ENCODE measurements at regions not wholly inside any gene's neighbourhood (a gene's known extent, or its start where the extent isn't known, plus 50 kb on each side); places are given as distances from the start of the nearest gene placed in this dataset.

GRCh38 chr3:154795582-154795981 lies 284.5 kb upstream of the MME start:
- peak overlapping the region; percentile 37; the same call in 1 of the 2 replicates for H3K27ac ChIP-seq
- no peak for TF ChIP-seq ZFX (IDR thresholded peaks at IDR 0.05)
- no peak for TF ChIP-seq CTCF (conservative IDR thresholded peaks at IDR 0.05)

- peak overlapping the region; percentile 74 for H3K27ac ChIP-seq
- TF ChIP-seq CTCF (conservative IDR thresholded peaks at IDR 0.05): no peak
- TF ChIP-seq ZFX (IDR thresholded peaks at IDR 0.05): no peak
These were observed 285.2 kb upstream of the MME start for GRCh38 chr3:154794814-154795445.

GRCh38 chr3:154794391-154794790 lies 285.7 kb upstream of the MME start:
- H3K27ac ChIP-seq: peak overlapping the region; percentile 74
- no peak for TF ChIP-seq CTCF (conservative IDR thresholded peaks at IDR 0.05)
- TF ChIP-seq ZFX (IDR thresholded peaks at IDR 0.05): no peak

GRCh38 chr3:154792828-154793227 lies 287.3 kb upstream of the MME start:
- H3K27ac ChIP-seq: no peak overlapping the region; the same call in 1 of the 2 replicates
- TF ChIP-seq ZFX (IDR thresholded peaks at IDR 0.05): no peak
- no peak for TF ChIP-seq CTCF (conservative IDR thresholded peaks at IDR 0.05)

- H3K27ac ChIP-seq: peak overlapping the region; percentile 100; the same call in 1 of the 2 replicates
- TF ChIP-seq ZFX (IDR thresholded peaks at IDR 0.05): no peak
- no peak for TF ChIP-seq CTCF (conservative IDR thresholded peaks at IDR 0.05)
These were observed 288.5 kb upstream of the MME start for GRCh38 chr3:154791611-154792010.

DNA sequence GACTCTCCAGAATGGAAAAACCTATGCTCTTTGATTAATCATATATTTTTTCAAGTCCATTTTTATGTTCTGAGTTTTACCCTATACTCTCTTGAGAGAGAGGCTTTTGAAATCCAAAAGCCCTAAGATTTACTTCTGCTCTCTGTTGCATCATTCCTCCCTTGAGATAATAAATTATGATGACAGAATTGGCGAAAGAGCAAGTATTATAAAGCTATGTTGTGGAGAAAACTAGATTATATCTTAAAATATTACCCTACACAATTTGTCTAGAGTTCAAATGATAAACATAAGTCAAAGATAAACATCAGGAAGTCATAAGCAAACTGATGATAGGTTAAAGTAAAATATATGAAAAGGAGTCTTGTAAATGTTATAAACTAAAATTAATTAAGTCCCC lies 293.4 kb upstream of the MME start:
- TF ChIP-seq ZFX (IDR thresholded peaks at IDR 0.05) (no peak), CTCF (conservative IDR thresholded peaks at IDR 0.05) (no peak)
- peak overlapping the region; percentile 58; the same call in 1 of the 2 replicates for H3K27ac ChIP-seq

DNA sequence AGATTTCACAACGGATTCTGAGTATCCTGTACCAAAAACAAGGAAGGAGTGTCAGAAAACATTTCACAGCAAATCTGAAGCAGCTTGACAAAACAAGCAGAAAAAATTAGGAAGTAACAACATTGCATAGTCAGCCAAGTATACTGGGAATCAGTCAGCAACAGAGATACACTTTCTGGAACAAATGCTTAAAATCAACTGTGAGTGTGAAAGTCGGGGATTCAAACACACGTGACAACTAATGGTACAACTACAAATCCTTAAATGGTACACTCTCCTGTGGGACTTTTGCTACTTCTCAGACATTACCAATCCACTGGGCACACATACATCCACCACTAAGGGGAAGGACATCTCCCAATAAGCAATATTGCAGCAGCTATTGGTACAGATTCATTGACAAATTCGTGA lies 296.6 kb upstream of the MME start:
- no peak for TF ChIP-seq CTCF (conservative IDR thresholded peaks at IDR 0.05)
- TF ChIP-seq ZFX (IDR thresholded peaks at IDR 0.05): no peak

More for the DNA sequence above, 296.6 kb upstream of the MME start:
- H3K27ac ChIP-seq: peak overlapping the region; percentile 100
